GM12892 (cell line): ENCODE measurements at regions not wholly inside any gene's neighbourhood (a gene's known extent, or its start where the extent isn't known, plus 50 kb on each side); places are given as distances from the start of the nearest gene placed in this dataset.
"Not testable (repeated sequence)": the region's sequence is repeated elsewhere in the genome, so short reads cannot be mapped to it uniquely, and the experiment has no call there.

ENCODE experiments used
- DNase-seq: peaks from one replicate; pipeline ENCODE4 v3.0.0; 2011; ENCODE audit not compliant: insufficient read length
- FAIRE-seq: peaks from 2 replicates; lab custom pipeline; 2011; peaks lifted over from hg19 to GRCh38; lab: Jason Lieb, UNC
- POLR2A ChIP-seq: IDR thresholded peaks from 2 replicates; pipeline ENCODE4 v1.6.1; 2011; ENCODE audit warnings: low read depth, low read length, control low read depth
- POLR2AphosphoS5 ChIP-seq: IDR thresholded peaks from 2 replicates; pipeline ENCODE4 v1.6.1; 2011; ENCODE audit warnings: low read depth, low read length, control low read depth
- TAF1 ChIP-seq: IDR thresholded peaks from 2 replicates; pipeline ENCODE4 v1.6.1; 2011; ENCODE audit warnings: low read depth, mild to moderate bottlenecking, control low read depth, low read length, borderline replicate concordance

DNA sequence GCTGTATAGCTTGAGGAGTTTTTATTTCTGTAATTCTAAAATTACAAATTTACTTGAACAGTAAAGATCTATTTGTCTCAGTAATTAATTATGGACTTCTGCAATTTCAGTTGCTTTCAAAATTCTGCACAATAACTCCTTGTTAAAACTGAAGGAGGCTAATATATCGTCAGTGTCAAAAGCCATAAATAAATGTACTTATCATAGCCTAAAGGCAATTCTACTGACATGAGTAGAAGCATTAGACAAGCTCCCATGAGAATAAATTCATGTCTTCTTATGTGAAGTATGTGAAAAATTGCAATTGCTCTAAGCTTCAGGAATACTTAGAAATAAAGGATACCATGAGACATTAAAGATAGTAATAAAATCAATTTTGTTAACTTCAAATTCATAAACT lies 381.2 kb upstream of the PCDH10 start:
- DNase-seq, result no peak
- TF ChIP-seq TAF1 (no peak), POLR2A (no peak), POLR2AphosphoS5 (no peak)
- FAIRE-seq, result no peak

GRCh38 chr4:132770776-132771175 lies 378.3 kb upstream of the PCDH10 start:
- FAIRE-seq (no peak), DNase-seq (no peak)
- TF ChIP-seq POLR2AphosphoS5 (no peak), POLR2A (no peak), TAF1 (no peak)

DNA sequence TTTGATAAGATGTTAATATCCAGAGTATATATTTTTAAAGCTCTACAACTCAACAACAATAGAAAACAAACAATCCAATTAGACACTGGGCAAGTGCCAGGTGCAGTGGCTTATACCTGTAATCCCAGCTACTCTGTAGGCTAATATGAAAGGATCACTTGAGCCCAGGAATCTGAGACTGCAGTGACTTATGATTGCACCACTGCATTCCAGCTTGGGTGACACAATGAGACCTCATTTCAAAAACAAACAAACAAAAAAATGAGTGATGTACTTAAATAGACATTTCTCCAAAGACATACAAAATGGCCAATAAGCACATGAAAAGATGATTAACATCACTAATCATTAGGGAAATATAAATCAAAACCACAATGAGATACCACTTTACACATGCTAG lies 356.8 kb upstream of the PCDH10 start:
- DNase-seq, result no peak
- no peak for FAIRE-seq
- TF ChIP-seq POLR2A (no peak), POLR2AphosphoS5 (no peak), TAF1 (no peak)

GRCh38 chr4:132797856-132798255 lies 351.2 kb upstream of the PCDH10 start:
- DNase-seq (no peak), FAIRE-seq (no peak)
- TF ChIP-seq POLR2AphosphoS5 (no peak), TAF1 (no peak), POLR2A (no peak)

GRCh38 chr4:132809298-132810032 lies 339.6 kb upstream of the PCDH10 start:
- FAIRE-seq, result no peak
- no peak for DNase-seq
- no peak for TF ChIP-seq POLR2A
- TF ChIP-seq TAF1, result no peak
- no peak for TF ChIP-seq POLR2AphosphoS5

- DNase-seq, FAIRE-seq: not testable (repeated sequence)
These were observed 336.0 kb upstream of the PCDH10 start for GRCh38 chr4:132813061-132813460.

DNA sequence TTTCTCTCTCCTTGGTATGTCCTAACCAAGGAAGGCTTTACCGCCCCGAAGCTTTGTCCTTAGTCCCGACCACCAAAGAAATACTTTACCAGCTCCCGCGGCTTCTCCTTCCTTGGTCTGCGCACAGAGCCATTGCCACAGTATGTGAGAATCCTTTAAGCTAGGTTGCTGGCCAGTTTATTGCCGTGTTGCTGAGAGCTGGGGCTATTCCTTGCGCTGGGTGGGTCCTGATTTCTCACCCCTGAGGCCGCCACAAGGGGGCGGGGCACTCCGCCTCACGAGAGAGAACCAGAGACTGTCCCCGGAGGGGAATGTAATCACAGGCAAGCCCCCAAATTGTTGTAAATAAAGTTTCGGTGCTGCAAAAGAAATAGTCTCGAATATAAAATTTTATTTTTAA lies 331.0 kb upstream of the PCDH10 start:
- DNase-seq (no peak), FAIRE-seq (no peak)
- TF ChIP-seq POLR2AphosphoS5 (no peak), TAF1 (no peak), POLR2A (no peak)

DNA sequence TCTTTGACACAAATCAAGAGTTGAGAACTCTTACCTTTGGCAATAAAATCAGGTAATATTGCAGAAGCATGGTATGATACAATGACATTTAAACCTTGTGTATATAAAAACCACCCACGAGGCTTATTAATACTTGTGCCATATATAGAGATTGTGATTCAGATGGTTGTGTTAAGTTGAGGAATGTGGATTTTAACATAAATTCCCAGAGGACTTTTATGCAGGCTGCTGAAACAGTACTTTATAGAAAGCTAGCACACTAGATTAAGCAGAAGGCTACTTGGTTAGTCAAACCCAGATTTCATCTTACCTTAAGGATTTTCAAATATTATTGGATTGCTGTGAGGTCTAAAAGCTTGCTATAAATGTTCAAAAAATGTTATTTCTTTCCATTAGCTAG lies 325.7 kb upstream of the PCDH10 start:
- no peak for DNase-seq
- no peak for FAIRE-seq
- TF ChIP-seq TAF1 (no peak), POLR2AphosphoS5 (no peak), POLR2A (no peak)

DNA sequence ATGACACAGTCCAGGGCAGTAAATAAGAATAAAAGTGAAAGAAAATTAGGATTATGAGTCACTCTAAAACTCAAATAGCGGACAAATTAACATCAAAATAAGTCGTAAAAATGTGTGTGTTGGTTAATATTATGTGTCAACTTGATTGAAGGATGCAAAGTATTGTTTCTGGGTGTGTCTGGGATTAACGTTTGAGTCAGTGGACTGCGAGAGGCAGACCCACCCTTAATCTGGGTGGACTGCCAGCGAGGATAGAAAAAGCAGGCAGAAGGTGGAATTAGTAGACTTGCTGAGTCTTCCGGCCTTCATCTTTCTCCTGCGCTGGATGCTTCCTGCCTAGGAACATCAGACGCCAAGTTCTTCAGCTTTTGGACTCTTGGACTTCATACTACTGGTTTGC lies 324.3 kb upstream of the PCDH10 start:
- DNase-seq (no peak), FAIRE-seq (no peak)
- TF ChIP-seq POLR2A (no peak), TAF1 (no peak), POLR2AphosphoS5 (no peak)

GRCh38 chr4:132827522-132827921 lies 321.6 kb upstream of the PCDH10 start:
- FAIRE-seq, result no peak
- no peak for DNase-seq
- no peak for TF ChIP-seq TAF1
- no peak for TF ChIP-seq POLR2A
- TF ChIP-seq POLR2AphosphoS5, result no peak

GRCh38 chr4:132838244-132838643 lies 310.9 kb upstream of the PCDH10 start:
- FAIRE-seq (no peak), DNase-seq (no peak)
- no peak for TF ChIP-seq POLR2AphosphoS5
- TF ChIP-seq POLR2A, result no peak

- DNase-seq, result no peak
- FAIRE-seq, result no peak
- no peak for TF ChIP-seq POLR2A
- TF ChIP-seq POLR2AphosphoS5, result no peak
- TF ChIP-seq TAF1, result no peak
These were observed 310.0 kb upstream of the PCDH10 start for GRCh38 chr4:132839070-132839469.
